ENCODE measurements at regions not wholly inside any gene's neighbourhood (a gene's known extent, or its start where the extent isn't known, plus 50 kb on each side); places are given as distances from the start of the nearest gene placed in this dataset.

DNA sequence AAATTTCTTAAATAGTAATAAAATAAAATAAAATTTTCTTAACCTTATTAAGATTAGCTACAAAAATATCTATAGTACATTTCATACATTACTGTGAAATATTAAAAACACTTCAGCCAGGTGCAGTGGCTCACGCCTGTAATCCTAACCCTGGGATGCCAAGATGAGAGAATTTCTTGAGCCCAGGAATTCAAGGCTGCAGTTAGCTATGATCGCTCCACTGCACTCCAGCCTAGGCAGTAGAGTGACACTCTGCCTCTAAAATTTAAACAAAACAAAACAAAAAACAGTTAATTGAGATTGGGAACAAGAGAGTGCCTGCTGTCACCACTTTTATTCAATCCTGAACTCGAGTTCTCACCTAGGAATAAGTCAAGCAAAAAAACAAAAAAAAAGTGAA lies 95.0 kb upstream of the CPNE8 start:
- TF ChIP-seq, protein P1, sequence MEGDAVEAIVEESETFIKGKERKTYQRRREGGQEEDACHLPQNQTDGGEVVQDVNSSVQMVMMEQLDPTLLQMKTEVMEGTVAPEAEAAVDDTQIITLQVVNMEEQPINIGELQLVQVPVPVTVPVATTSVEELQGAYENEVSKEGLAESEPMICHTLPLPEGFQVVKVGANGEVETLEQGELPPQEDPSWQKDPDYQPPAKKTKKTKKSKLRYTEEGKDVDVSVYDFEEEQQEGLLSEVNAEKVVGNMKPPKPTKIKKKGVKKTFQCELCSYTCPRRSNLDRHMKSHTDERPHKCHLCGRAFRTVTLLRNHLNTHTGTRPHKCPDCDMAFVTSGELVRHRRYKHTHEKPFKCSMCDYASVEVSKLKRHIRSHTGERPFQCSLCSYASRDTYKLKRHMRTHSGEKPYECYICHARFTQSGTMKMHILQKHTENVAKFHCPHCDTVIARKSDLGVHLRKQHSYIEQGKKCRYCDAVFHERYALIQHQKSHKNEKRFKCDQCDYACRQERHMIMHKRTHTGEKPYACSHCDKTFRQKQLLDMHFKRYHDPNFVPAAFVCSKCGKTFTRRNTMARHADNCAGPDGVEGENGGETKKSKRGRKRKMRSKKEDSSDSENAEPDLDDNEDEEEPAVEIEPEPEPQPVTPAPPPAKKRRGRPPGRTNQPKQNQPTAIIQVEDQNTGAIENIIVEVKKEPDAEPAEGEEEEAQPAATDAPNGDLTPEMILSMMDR (conservative IDR thresholded peaks at IDR 0.05; ENCODE audit: low read depth, low read length): no peak
- no peak for TF ChIP-seq EZH2 (IDR thresholded peaks at IDR 0.05; ENCODE audit: borderline replicate concordance, low read depth, low read length, poor library complexity, severe bottlenecking)
